ENCODE measurements at regions not wholly inside any gene's neighbourhood (a gene's known extent, or its start where the extent isn't known, plus 50 kb on each side); places are given as distances from the start of the nearest gene placed in this dataset.

DNA sequence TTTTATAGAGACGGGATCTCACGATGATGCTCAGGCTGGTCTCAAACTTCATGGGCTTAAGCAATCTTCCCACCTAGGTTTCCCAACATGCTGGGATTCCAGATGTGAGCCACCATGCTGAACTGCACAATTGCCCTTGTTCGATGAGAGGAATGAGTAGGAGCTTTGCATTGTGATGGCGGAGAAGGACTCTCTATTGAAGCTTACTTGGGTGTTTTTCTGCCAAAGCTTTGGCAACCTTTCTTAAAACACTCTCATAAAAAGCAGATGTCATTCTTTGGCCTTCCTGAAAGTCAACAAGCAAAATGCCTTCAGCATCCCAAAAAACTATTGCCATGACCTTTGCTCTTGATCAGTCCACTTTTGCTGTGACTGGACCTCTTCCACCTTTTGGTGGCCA lies 904.8 kb upstream of the TMEM132C start:
- H3K27ac ChIP-seq = no peak overlapping the region
- no peak overlapping the region for H3K4me3 ChIP-seq
- H3K27me3 ChIP-seq = no peaks in the 10 kb centered on the region
- TF ChIP-seq, protein P1, sequence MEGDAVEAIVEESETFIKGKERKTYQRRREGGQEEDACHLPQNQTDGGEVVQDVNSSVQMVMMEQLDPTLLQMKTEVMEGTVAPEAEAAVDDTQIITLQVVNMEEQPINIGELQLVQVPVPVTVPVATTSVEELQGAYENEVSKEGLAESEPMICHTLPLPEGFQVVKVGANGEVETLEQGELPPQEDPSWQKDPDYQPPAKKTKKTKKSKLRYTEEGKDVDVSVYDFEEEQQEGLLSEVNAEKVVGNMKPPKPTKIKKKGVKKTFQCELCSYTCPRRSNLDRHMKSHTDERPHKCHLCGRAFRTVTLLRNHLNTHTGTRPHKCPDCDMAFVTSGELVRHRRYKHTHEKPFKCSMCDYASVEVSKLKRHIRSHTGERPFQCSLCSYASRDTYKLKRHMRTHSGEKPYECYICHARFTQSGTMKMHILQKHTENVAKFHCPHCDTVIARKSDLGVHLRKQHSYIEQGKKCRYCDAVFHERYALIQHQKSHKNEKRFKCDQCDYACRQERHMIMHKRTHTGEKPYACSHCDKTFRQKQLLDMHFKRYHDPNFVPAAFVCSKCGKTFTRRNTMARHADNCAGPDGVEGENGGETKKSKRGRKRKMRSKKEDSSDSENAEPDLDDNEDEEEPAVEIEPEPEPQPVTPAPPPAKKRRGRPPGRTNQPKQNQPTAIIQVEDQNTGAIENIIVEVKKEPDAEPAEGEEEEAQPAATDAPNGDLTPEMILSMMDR (IDR thresholded peaks at IDR 0.05; ENCODE audit: low read depth, low read length) = no peak
- no peaks in the 10 kb centered on the region for H3K36me3 ChIP-seq
- H3K9me3 ChIP-seq (ENCODE audit: low read depth) = no peaks in the 10 kb centered on the region
- no peaks in the 10 kb centered on the region for H3K4me1 ChIP-seq (ENCODE audit: low read depth)
- DNase-seq (ENCODE audit: low read depth in 1 of 2, low spot score in 1 of 2) = no peak

DNA sequence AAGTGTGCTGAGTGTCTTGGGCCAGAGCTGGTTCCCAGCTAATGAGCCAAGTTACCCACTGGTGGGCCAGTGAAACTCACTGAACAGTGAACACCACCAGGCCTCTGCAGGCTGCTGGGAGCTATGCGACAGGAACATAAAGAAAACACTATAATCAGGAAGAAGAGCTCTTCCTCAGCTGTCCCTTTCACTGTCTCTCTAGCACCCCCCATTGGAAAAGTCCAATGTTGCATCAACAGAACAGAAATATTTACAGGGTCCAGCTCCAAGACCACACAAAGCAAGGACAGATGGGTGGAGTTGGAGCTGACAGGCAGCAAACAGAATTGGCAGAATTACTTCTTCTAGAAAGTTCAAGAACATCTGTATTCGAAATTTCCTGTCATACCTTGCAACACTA lies 903.6 kb upstream of the TMEM132C start:
- DNase-seq (ENCODE audit: low read depth in 1 of 2, low spot score in 1 of 2) = peak in 1 of 2 donors; percentile 40
- no peaks in the 10 kb centered on the region for H3K4me1 ChIP-seq (ENCODE audit: low read depth)

DNA sequence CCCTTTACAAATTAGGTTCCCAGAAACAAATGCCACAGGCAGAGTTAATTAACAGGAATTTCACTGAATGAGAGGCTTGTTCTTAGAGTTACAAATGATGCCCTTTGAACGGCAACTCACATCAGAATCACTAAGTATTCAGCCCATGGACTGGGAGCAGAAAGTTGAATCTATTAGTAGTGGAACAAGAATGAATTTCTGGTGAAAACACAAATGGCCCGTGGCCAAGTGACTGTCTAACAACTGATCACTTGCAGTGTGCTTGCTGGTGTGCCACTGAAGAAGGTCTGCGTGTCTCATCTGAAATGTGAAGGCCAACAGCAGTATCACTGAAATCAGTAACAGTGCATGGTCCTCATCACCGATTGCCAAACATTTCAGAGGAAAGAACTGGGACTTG lies 893.4 kb upstream of the TMEM132C start:
- H3K27me3 ChIP-seq = no peaks in the 10 kb centered on the region
- TF ChIP-seq, protein P1 (IDR thresholded peaks at IDR 0.05; ENCODE audit: low read depth, low read length) = no peak
- no peaks in the 10 kb centered on the region for H3K36me3 ChIP-seq
- no peak overlapping the region for H3K4me3 ChIP-seq
- no peaks in the 10 kb centered on the region for H3K9me3 ChIP-seq (ENCODE audit: low read depth)
- DNase-seq (ENCODE audit: low read depth in 1 of 2, low spot score in 1 of 2) = no peak
- H3K27ac ChIP-seq = no peak overlapping the region
- H3K4me1 ChIP-seq (ENCODE audit: low read depth) = no peaks in the 10 kb centered on the region

More for the DNA sequence above, 903.6 kb upstream of the TMEM132C start:
- Histone ChIP-seq H3K9me3 (ENCODE audit: low read depth) (no peaks in the 10 kb centered on the region), H3K27me3 (no peaks in the 10 kb centered on the region), H3K36me3 (no peaks in the 10 kb centered on the region), H3K4me3 (no peak overlapping the region), H3K27ac (no peak overlapping the region)
- TF ChIP-seq, protein P1 (IDR thresholded peaks at IDR 0.05; ENCODE audit: low read depth, low read length) = no peak

DNA sequence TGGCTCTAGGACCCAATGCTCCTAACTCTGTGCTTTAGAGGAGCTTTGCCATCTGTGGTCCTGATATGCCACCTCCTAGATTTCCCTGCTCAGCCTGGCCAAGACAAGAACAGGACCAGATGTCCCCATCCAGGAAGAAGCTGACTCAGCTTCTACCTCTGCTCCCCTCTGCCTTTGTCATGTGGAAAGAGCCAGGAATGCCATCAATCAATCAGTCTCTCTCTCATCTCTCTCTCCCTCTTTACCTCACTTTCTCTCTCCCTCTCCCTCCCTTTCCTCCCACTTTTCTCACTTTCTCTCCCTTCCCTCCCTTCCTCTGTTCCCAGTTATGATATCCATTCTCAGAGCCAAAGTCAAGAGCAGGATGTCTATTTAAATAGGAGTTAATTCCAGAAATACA lies 892.5 kb upstream of the TMEM132C start:
- DNase-seq (ENCODE audit: low read depth in 1 of 2, low spot score in 1 of 2) = no peak
- Histone ChIP-seq H3K9me3 (ENCODE audit: low read depth) (no peaks in the 10 kb centered on the region), H3K36me3 (no peaks in the 10 kb centered on the region), H3K4me1 (ENCODE audit: low read depth) (no peaks in the 10 kb centered on the region), H3K4me3 (no peak overlapping the region), H3K27ac (no peak overlapping the region), H3K27me3 (no peaks in the 10 kb centered on the region)
- TF ChIP-seq, protein P1 (IDR thresholded peaks at IDR 0.05; ENCODE audit: low read depth, low read length) = no peak

DNA sequence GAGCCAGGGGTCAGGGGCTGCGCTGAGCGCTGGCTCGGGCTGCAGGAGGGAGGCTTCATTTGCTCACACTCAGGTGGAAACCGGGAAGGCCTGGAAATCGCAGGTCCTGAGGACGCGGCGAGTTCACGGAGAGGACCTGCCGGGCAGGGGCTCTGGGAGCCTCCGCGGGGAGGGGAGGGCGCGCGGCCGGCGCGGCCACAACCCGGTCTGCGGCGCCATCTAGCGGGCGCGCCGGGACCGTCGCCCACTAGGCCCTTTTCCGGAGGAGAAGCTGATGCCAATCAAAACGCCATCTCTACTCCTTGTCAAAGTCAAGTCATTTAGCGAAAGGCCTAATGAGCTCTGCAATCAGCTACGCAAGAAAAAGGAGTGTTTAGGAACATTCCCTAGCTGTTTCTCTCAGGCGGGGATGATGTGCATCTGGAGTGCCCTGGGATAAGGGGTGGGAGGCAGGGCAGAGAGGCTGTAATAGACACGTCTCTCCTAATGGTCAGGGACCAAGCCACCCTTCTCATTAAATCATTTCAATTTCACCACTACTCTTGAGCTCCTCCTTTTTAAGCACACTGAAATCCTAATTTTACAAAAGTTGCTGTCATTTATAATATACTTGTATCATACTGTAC lies 885.8 kb upstream of the TMEM132C start:
- Histone ChIP-seq H3K27ac (no peak overlapping the region), H3K4me1 (ENCODE audit: low read depth) (no peaks in the 10 kb centered on the region), H3K9me3 (ENCODE audit: low read depth) (no peaks in the 10 kb centered on the region), H3K36me3 (no peaks in the 10 kb centered on the region), H3K27me3 (no peaks in the 10 kb centered on the region), H3K4me3 (no peak overlapping the region)
- TF ChIP-seq, protein P1 (IDR thresholded peaks at IDR 0.05; ENCODE audit: low read depth, low read length) = peak; percentile 64
- DNase-seq (ENCODE audit: low read depth in 1 of 2, low spot score in 1 of 2) = peak; percentile 9 to 87
